Suppressor macrophage treated with lipopolysaccharide for 1 hour (primary cell): ENCODE measurements at regions not wholly inside any gene's neighbourhood (a gene's known extent, or its start where the extent isn't known, plus 50 kb on each side); places are given as distances from the start of the nearest gene placed in this dataset.
A peak's percentile ranks its signal among the peaks of the same experiment; 100 is the strongest.
"Not testable (repeated sequence)": the region's sequence is repeated elsewhere in the genome, so short reads cannot be mapped to it uniquely, and the experiment has no call there.

Experiments used
- DNase-seq, 3 donors: peaks; one replicate each; pipeline ENCODE4 v3.0.0-alpha.2; 2020 to 2022

- not testable (repeated sequence) for DNase-seq
Measured at GRCh38 chr2:186922316-186922715, 73.3 kb upstream of the ZSWIM2 start.

GRCh38 chr2:186919296-186919695 is 70.3 kb upstream of the ZSWIM2 start:
- no peak for DNase-seq

GRCh38 chr2:186918495-186918894 is 69.5 kb upstream of the ZSWIM2 start:
- no peak for DNase-seq

GRCh38 chr2:186917866-186918265 is 68.9 kb upstream of the ZSWIM2 start:
- DNase-seq, result no peak

- peak in 2 of 3 donors; percentile 7 to 29 for DNase-seq
Measured at GRCh38 chr2:186913870-186914269, 64.9 kb upstream of the ZSWIM2 start.

GRCh38 chr2:186912979-186913378 is 64.0 kb upstream of the ZSWIM2 start:
- no peak for DNase-seq

GRCh38 chr2:186911551-186912085 is 62.6 kb upstream of the ZSWIM2 start:
- no peak for DNase-seq

- DNase-seq, result no peak
Measured at GRCh38 chr2:186910996-186911395, 62.0 kb upstream of the ZSWIM2 start.

GRCh38 chr2:186909095-186909494 is 60.1 kb upstream of the ZSWIM2 start:
- DNase-seq, result no peak

- no peak for DNase-seq
Measured at GRCh38 chr2:186907897-186908296, 58.9 kb upstream of the ZSWIM2 start.

- DNase-seq, result peak in 2 of 3 donors; percentile 25 to 35
Measured at GRCh38 chr2:186903216-186903615, 54.2 kb upstream of the ZSWIM2 start.
